ENCODE measurements at regions not wholly inside any gene's neighbourhood (a gene's known extent, or its start where the extent isn't known, plus 50 kb on each side); places are given as distances from the start of the nearest gene placed in this dataset.

DNA sequence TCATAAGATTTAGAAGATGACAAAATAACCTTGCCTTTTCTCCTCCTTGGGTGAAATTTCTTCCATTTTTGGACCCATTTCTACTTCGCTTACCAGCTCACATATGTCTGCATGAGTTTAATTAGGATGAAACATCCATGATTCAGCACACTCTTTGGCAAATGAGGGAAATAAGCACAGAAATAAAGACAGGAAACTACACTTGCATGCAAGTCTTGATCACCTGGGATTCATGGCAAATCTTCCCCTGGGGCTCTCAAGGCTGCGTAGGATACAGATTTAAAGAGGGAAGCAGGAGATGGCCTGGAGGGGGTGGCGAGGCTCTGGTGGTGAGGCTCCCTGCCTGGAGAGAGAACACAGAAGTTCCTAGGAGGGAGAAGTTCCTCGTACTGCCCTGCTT is 147.8 kb downstream of the EDN3 start:
- H3K4me3 ChIP-seq (ENCODE audit: low read length in 2 of 2): no peak overlapping the region
- no peak overlapping the region for H3K23ac ChIP-seq (ENCODE audit: low read depth, low read length, poor library complexity)
- H3K9ac ChIP-seq (ENCODE audit: low read depth, low read length, poor library complexity): no peak overlapping the region
- H3K36me3 ChIP-seq (replicated peaks in 1 of 2; ENCODE audit: control insufficient read depth in 2 of 2, insufficient read depth in 2 of 2, low read length in 2 of 2): no peaks in the 10 kb centered on the region
- no CpG with 5 or more reads among the region's 4 CpGs for WGBS, 2 donors (ENCODE audit: extremely low coverage in 2 of 2, insufficient read length in 2 of 2, insufficient replicate concordance in 1 of 2)
- H2BK120ac ChIP-seq (ENCODE audit: low read depth, low read length): no peak overlapping the region
- H2AFZ ChIP-seq (ENCODE audit: low read length): no peak overlapping the region
- H4K91ac ChIP-seq (ENCODE audit: low read depth, low read length, poor library complexity): no peak overlapping the region
- peak overlapping the region; percentile 55 for H3K18ac ChIP-seq (ENCODE audit: low read length)
- H3K4me2 ChIP-seq (ENCODE audit: insufficient read depth, low read length, poor library complexity, severe bottlenecking): no peak overlapping the region
- H2AK5ac ChIP-seq (ENCODE audit: low read depth, low read length): no peak overlapping the region
- H2BK15ac ChIP-seq (ENCODE audit: low read length): no peak overlapping the region
- no peak overlapping the region for H4K8ac ChIP-seq (ENCODE audit: low read depth, low read length)
- H3K14ac ChIP-seq (ENCODE audit: low read length): no peak overlapping the region
- no peak overlapping the region for H2BK12ac ChIP-seq (ENCODE audit: low read length)
- no peaks in the 10 kb centered on the region for H3K9me3 ChIP-seq (replicated peaks in 1 of 2; ENCODE audit: control insufficient read depth in 2 of 2, insufficient read depth in 1 of 2, low read depth in 1 of 2, low read length in 2 of 2)
- no peak overlapping the region for H3K27ac ChIP-seq (replicated peaks; ENCODE audit: low read length)
- peaks cover 0 to 10% of the 10 kb centered on the region in 2 donors for H3K4me1 ChIP-seq (ENCODE audit: control insufficient read depth in 2 of 2, insufficient read depth in 1 of 2, low read depth in 1 of 2, low read length in 2 of 2)
- H3K27me3 ChIP-seq (ENCODE audit: control insufficient read depth in 3 of 3, insufficient read depth in 3 of 3, low read depth in 1 of 3, low read length in 3 of 3): peaks cover 0 to 4% (median 0%) of the 10 kb centered on the region in 3 experiments
- H2BK5ac ChIP-seq (ENCODE audit: low read length): no peak overlapping the region
- H3K79me1 ChIP-seq (ENCODE audit: low read depth, low read length): no peaks in the 10 kb centered on the region
- DNase-seq (ENCODE audit: low spot score): no peak
- no peak overlapping the region for H3K4ac ChIP-seq (ENCODE audit: low read length)

GRCh38 chr20:59448851-59449444 is 148.5 kb downstream of the EDN3 start:
- Histone ChIP-seq H3K4ac (ENCODE audit: low read length) (no peak overlapping the region), H3K9ac (ENCODE audit: low read depth, low read length, poor library complexity) (no peak overlapping the region), H2BK12ac (ENCODE audit: low read length) (no peak overlapping the region), H2AK5ac (ENCODE audit: low read depth, low read length) (no peak overlapping the region), H3K27me3 (ENCODE audit: control insufficient read depth in 3 of 3, insufficient read depth in 3 of 3, low read depth in 1 of 3, low read length in 3 of 3) (peaks cover 0 to 4% (median 0%) of the 10 kb centered on the region in 3 experiments), H3K79me1 (ENCODE audit: low read depth, low read length) (no peaks in the 10 kb centered on the region), H3K18ac (ENCODE audit: low read length) (no peak overlapping the region), H4K8ac (ENCODE audit: low read depth, low read length) (no peak overlapping the region), H3K4me2 (ENCODE audit: insufficient read depth, low read length, poor library complexity, severe bottlenecking) (no peak overlapping the region), H3K36me3 (replicated peaks in 1 of 2; ENCODE audit: control insufficient read depth in 2 of 2, insufficient read depth in 2 of 2, low read length in 2 of 2) (no peaks in the 10 kb centered on the region), H2BK15ac (ENCODE audit: low read length) (no peak overlapping the region), H2BK5ac (ENCODE audit: low read length) (no peak overlapping the region), H3K9me3 (replicated peaks in 1 of 2; ENCODE audit: control insufficient read depth in 2 of 2, insufficient read depth in 1 of 2, low read depth in 1 of 2, low read length in 2 of 2) (no peaks in the 10 kb centered on the region), H2BK120ac (ENCODE audit: low read depth, low read length) (no peak overlapping the region), H2AFZ (ENCODE audit: low read length) (no peak overlapping the region), H3K14ac (ENCODE audit: low read length) (no peak overlapping the region), H4K91ac (ENCODE audit: low read depth, low read length, poor library complexity) (no peak overlapping the region), H3K4me1 (ENCODE audit: control insufficient read depth in 2 of 2, insufficient read depth in 1 of 2, low read depth in 1 of 2, low read length in 2 of 2) (peaks cover 0 to 18% of the 10 kb centered on the region in 2 donors), H3K4me3 (ENCODE audit: low read length in 2 of 2) (no peak overlapping the region), H3K27ac (replicated peaks; ENCODE audit: low read length) (no peak overlapping the region), H3K23ac (ENCODE audit: low read depth, low read length, poor library complexity) (no peak overlapping the region)
- WGBS, 2 donors (ENCODE audit: extremely low coverage in 2 of 2, insufficient read length in 2 of 2, insufficient replicate concordance in 1 of 2): no CpG with 5 or more reads among the region's 12 CpGs
- DNase-seq (ENCODE audit: low spot score): no peak

- H3K79me1 ChIP-seq (ENCODE audit: low read depth, low read length): no peaks in the 10 kb centered on the region
- H2BK12ac ChIP-seq (ENCODE audit: low read length): no peak overlapping the region
- H4K8ac ChIP-seq (ENCODE audit: low read depth, low read length): no peak overlapping the region
- DNase-seq (ENCODE audit: low spot score): no peak
- no peak overlapping the region for H3K4me2 ChIP-seq (ENCODE audit: insufficient read depth, low read length, poor library complexity, severe bottlenecking)
- H3K27ac ChIP-seq (replicated peaks; ENCODE audit: low read length): no peak overlapping the region
- no peak overlapping the region for H3K18ac ChIP-seq (ENCODE audit: low read length)
- H2BK120ac ChIP-seq (ENCODE audit: low read depth, low read length): no peak overlapping the region
- no peak overlapping the region for H4K91ac ChIP-seq (ENCODE audit: low read depth, low read length, poor library complexity)
- H2BK15ac ChIP-seq (ENCODE audit: low read length): no peak overlapping the region
- H2AFZ ChIP-seq (ENCODE audit: low read length): no peak overlapping the region
- H3K4me1 ChIP-seq (ENCODE audit: control insufficient read depth in 2 of 2, insufficient read depth in 1 of 2, low read depth in 1 of 2, low read length in 2 of 2): peaks cover 0 to 20% of the 10 kb centered on the region in 2 donors
- no peak overlapping the region for H3K9ac ChIP-seq (ENCODE audit: low read depth, low read length, poor library complexity)
- H3K36me3 ChIP-seq (replicated peaks in 1 of 2; ENCODE audit: control insufficient read depth in 2 of 2, insufficient read depth in 2 of 2, low read length in 2 of 2): no peaks in the 10 kb centered on the region
- H3K4ac ChIP-seq (ENCODE audit: low read length): no peak overlapping the region
- peaks cover 0 to 10% (median 0%) of the 10 kb centered on the region in 3 experiments for H3K27me3 ChIP-seq (ENCODE audit: control insufficient read depth in 3 of 3, insufficient read depth in 3 of 3, low read depth in 1 of 3, low read length in 3 of 3)
- H3K23ac ChIP-seq (ENCODE audit: low read depth, low read length, poor library complexity): no peak overlapping the region
- no peak overlapping the region for H3K4me3 ChIP-seq (ENCODE audit: low read length in 2 of 2)
- no CpG with 5 or more reads among the region's 8 CpGs for WGBS, 2 donors (ENCODE audit: extremely low coverage in 2 of 2, insufficient read length in 2 of 2, insufficient replicate concordance in 1 of 2)
- no peak overlapping the region for H3K14ac ChIP-seq (ENCODE audit: low read length)
- no peak overlapping the region for H2AK5ac ChIP-seq (ENCODE audit: low read depth, low read length)
- H2BK5ac ChIP-seq (ENCODE audit: low read length): no peak overlapping the region
- no peaks in the 10 kb centered on the region for H3K9me3 ChIP-seq (replicated peaks in 1 of 2; ENCODE audit: control insufficient read depth in 2 of 2, insufficient read depth in 1 of 2, low read depth in 1 of 2, low read length in 2 of 2)
Observed at GRCh38 chr20:59451066-59451630, 150.7 kb downstream of the EDN3 start.

GRCh38 chr20:59451641-59452040 is 151.2 kb downstream of the EDN3 start:
- Histone ChIP-seq H3K9ac (ENCODE audit: low read depth, low read length, poor library complexity) (no peak overlapping the region), H2BK12ac (ENCODE audit: low read length) (no peak overlapping the region), H3K23ac (ENCODE audit: low read depth, low read length, poor library complexity) (no peak overlapping the region), H2AFZ (ENCODE audit: low read length) (no peak overlapping the region), H4K91ac (ENCODE audit: low read depth, low read length, poor library complexity) (no peak overlapping the region), H2BK5ac (ENCODE audit: low read length) (no peak overlapping the region), H3K4me3 (ENCODE audit: low read length in 2 of 2) (no peak overlapping the region), H3K18ac (ENCODE audit: low read length) (no peak overlapping the region), H2AK5ac (ENCODE audit: low read depth, low read length) (no peak overlapping the region), H3K9me3 (replicated peaks in 1 of 2; ENCODE audit: control insufficient read depth in 2 of 2, insufficient read depth in 1 of 2, low read depth in 1 of 2, low read length in 2 of 2) (no peaks in the 10 kb centered on the region), H3K14ac (ENCODE audit: low read length) (no peak overlapping the region), H2BK120ac (ENCODE audit: low read depth, low read length) (no peak overlapping the region), H3K79me1 (ENCODE audit: low read depth, low read length) (no peaks in the 10 kb centered on the region), H4K8ac (ENCODE audit: low read depth, low read length) (no peak overlapping the region), H3K4me1 (ENCODE audit: control insufficient read depth in 2 of 2, insufficient read depth in 1 of 2, low read depth in 1 of 2, low read length in 2 of 2) (peaks cover 0 to 21% of the 10 kb centered on the region in 2 donors), H3K27ac (replicated peaks; ENCODE audit: low read length) (no peak overlapping the region), H2BK15ac (ENCODE audit: low read length) (no peak overlapping the region), H3K27me3 (ENCODE audit: control insufficient read depth in 3 of 3, insufficient read depth in 3 of 3, low read depth in 1 of 3, low read length in 3 of 3) (peaks cover 0 to 10% (median 0%) of the 10 kb centered on the region in 3 experiments), H3K4me2 (ENCODE audit: insufficient read depth, low read length, poor library complexity, severe bottlenecking) (no peak overlapping the region), H3K4ac (ENCODE audit: low read length) (no peak overlapping the region), H3K36me3 (replicated peaks in 1 of 2; ENCODE audit: control insufficient read depth in 2 of 2, insufficient read depth in 2 of 2, low read length in 2 of 2) (no peaks in the 10 kb centered on the region)
- no peak for DNase-seq (ENCODE audit: low spot score)
- WGBS, 2 donors (ENCODE audit: extremely low coverage in 2 of 2, insufficient read length in 2 of 2, insufficient replicate concordance in 1 of 2): no CpG with 5 or more reads among the region's 4 CpGs

Data from neuronal stem cell (in vitro differentiated cells).